GM12873 (cell line): ENCODE measurements at regions not wholly inside any gene's neighbourhood (a gene's known extent, or its start where the extent isn't known, plus 50 kb on each side); places are given as distances from the start of the nearest gene placed in this dataset.

Source experiments
- TF ChIP-seq, protein P1 (sequence below): IDR thresholded peaks from 2 replicates; pipeline ENCODE4 v1.5.1; 2012; ENCODE audit warnings: low read depth, mild to moderate bottlenecking, moderate library complexity, low read length, control low read depth; ENCODE audit not compliant: insufficient read depth; ENCODE audit errors: missing control alignments

DNA sequence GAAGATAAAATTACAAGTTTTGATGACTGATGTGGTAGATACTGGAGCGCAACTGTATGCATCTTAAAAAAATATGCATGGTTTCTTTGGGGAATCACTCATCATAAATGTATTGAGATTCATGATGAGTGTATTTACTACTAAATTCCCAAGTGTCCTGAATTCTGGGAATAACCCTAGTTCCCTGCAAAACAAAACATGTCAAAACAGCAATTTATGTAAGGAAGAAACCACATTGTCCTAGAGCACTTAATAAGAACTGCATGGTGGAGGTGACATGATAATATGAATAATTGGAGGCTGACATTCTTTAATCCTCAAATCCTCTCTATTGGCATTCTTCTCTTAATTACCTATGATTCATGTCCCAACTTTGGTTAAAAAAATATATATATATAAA is 1804.7 kb downstream of the STIM2 start:
- TF ChIP-seq, protein P1, sequence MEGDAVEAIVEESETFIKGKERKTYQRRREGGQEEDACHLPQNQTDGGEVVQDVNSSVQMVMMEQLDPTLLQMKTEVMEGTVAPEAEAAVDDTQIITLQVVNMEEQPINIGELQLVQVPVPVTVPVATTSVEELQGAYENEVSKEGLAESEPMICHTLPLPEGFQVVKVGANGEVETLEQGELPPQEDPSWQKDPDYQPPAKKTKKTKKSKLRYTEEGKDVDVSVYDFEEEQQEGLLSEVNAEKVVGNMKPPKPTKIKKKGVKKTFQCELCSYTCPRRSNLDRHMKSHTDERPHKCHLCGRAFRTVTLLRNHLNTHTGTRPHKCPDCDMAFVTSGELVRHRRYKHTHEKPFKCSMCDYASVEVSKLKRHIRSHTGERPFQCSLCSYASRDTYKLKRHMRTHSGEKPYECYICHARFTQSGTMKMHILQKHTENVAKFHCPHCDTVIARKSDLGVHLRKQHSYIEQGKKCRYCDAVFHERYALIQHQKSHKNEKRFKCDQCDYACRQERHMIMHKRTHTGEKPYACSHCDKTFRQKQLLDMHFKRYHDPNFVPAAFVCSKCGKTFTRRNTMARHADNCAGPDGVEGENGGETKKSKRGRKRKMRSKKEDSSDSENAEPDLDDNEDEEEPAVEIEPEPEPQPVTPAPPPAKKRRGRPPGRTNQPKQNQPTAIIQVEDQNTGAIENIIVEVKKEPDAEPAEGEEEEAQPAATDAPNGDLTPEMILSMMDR: no peak

DNA sequence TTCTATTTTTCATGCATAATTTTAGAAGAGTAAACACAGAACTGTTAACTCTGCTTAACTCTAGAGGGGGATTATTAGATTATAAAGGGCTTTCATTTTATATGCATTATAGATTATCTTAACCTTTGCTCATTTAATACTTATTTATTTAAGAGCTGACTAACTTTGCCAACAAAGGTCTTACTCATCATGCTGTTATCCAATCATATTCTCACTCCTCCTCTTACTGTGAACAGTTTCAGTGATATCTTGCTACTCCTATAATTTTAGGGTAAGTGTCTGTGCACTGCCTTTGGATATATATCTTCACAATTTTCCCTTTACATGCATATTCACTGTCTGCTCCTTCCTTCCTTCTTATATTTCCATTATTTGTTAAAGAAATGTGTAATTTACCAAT is 1814.9 kb downstream of the STIM2 start:
- TF ChIP-seq, protein P1: no peak

DNA sequence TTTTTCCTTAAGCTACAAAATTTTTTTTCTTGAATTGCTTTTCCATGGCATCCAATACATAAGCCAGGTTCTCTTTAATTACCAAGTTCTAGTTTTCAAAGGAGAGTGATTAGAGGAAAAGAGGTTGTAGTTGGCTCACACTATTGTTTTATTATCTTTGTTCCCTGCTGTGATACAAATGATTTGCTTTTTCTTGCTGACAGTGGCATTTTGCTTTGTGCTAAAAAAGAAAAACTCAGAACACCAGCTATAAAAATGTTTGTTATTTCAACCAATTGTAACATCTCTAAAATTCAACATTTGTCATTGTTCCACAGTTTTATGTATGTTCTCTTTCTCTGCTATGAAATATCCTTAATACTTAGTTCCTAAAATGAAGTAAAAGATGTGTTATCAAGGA is 1817.2 kb downstream of the STIM2 start:
- TF ChIP-seq, protein P1: no peak

DNA sequence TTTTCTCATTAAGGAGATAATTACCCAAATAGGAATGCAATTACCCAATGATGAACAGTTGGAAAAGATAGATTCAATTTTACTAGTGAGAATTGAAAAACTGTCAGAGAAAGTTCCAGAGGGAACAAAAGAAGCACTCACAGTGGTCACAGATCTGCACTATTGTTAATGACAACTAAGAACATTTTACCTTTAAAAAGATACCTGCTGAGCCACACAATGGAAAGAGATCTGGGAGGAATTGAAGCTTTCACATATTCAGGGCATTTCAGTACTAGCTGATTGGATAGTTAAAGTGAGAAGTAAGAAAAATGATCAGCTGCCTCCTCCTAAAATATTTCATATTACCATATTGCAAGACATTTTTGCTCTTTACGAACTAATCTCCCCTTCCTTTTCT is 1822.2 kb downstream of the STIM2 start:
- TF ChIP-seq, protein P1: no peak

DNA sequence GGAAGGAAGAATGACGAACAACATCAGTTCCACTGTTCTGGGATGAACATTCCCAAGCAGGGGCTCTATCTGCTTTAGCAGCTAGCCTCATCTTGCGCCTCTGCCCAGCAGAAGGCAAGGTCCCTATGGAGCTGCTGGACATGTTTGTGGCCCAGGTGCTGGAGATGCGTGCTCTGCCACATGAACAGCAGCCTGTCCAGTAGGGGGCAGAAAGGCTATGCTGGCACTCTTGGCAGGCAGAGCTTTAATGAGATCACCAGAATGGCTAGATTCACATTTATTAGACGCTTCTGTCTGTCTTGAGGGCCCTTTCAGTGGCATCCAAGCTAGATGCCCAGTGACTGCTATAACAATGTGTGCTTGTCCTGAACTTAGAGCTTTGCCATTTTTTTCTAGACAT is 1826.0 kb downstream of the STIM2 start:
- TF ChIP-seq, protein P1: peak; percentile 51

DNA sequence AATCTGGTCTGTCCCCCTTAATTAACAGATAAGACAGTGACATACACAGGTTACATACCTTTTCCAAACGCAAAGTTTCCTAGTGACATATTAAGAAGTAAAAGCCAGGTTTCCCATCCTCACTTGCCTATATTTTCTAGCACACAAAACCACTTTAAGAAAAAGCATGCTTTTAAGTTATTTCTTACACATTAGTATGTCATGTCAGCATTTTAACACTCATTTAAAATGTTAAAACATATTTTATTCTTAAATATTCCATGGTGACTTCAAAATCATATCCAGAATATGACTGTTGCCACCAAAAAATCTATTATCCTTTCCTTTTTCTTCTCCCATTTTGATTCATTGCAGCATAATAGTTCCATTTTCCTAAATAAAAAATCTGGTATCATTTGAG is 1830.2 kb downstream of the STIM2 start:
- TF ChIP-seq, protein P1: no peak

DNA sequence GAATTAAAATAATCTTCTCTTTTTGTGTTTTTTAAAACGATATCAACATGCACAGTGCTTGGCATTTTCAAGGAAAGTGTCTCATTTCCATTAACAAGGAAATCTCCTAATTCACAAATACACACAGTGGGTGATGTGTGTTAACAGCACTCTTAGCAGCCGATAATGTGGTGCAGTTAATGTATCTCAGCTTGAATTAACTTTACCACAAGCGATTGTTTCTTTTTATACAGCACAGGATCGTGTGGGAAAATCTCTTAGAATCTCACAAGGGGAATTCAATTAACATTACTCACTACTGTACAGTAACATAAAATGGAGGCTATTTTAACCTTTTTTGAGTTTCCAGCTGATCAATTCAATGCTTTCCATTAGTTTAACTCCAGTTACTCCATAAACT is 1841.9 kb downstream of the STIM2 start:
- TF ChIP-seq, protein P1: no peak
